ENCODE measurements at regions not wholly inside any gene's neighbourhood (a gene's known extent, or its start where the extent isn't known, plus 50 kb on each side); places are given as distances from the start of the nearest gene placed in this dataset.

DNA sequence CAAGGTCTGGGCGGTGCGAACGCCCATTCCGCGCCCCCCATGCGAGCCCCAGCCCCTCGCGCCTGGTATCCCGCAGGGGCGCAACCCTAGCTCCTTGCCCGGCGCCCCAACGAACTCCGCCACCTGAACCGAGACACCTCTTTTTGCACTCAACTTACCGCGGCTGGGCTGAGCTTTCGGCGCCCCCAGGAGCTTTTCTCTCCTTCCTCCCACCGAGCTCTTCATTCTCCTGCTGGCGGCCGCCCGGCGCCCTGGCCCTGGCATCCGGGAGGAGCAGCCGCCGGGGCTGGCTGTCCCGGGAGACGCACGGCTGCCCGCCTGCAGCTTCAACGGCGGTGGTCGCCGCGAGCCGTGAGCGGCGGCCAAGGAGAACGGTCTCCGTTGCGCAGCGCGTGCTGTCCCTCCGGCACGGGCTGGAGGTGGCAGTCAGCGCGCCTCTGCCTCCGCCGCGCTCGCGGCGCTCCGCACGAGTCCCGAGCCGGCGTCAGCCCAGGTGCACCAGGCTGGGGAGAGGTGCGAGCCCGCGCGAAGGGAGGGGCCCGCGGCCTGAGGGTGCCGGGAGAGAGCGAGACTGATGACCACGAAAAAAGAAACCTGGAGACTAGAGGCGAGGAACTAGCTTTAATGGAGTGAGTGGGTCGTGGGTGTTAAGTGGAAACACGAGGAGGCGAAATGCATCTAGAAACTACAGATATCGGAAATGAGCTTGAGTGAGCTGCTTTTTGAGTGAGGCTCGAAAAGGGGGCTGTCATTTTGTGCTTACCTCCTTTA lies 621.5 kb upstream of the ZNF385D start:
- Histone ChIP-seq H3K23me2 (ENCODE audit: low read depth, low read length) (peaks cover 4% of the 10 kb centered on the region; the same call in 1 of the 2 replicates), H2BK15ac (ENCODE audit: low read length) (no peak overlapping the region), H3K79me2 (ENCODE audit: control insufficient read depth in 1 of 2, insufficient read depth in 2 of 2, low read length in 2 of 2) (no peaks in the 10 kb centered on the region), H3K79me1 (ENCODE audit: low read depth, low read length) (no peaks in the 10 kb centered on the region), H3K36me3 (ENCODE audit: control insufficient read depth in 2 of 4, insufficient read depth in 4 of 4, low read length in 3 of 4) (no peaks in the 10 kb centered on the region), H4K91ac (replicated peaks; ENCODE audit: insufficient read length, low read length) (no peak overlapping the region), H3K4me3 (ENCODE audit: extremely low read depth in 1 of 4, insufficient read depth in 2 of 4, low read depth in 3 of 4, low read length in 4 of 4) (peak overlapping the region; percentile 32 to 64 (median 52)), H2BK120ac (replicated peaks; ENCODE audit: low read depth, low read length) (peak overlapping the region; percentile 21), H3K27ac (ENCODE audit: low read depth, low read length) (no peak overlapping the region), H4K5ac (ENCODE audit: insufficient read length, low read depth, low read length) (no peak overlapping the region), H3K9me3 (ENCODE audit: insufficient read depth in 2 of 2, low read depth in 1 of 2, low read length in 1 of 2) (no peaks in the 10 kb centered on the region), H2BK5ac (ENCODE audit: low read depth, low read length) (peak overlapping the region; percentile 6; the same call in 1 of the 2 replicates), H3K4ac (replicated peaks; ENCODE audit: insufficient read length, low read depth, low read length) (no peak overlapping the region), H3K56ac (replicated peaks; ENCODE audit: insufficient read length, low read depth, low read length) (no peak overlapping the region), H3K23ac (ENCODE audit: insufficient read length) (no peak overlapping the region), H4K20me1 (replicated peaks in 1 of 2; ENCODE audit: control insufficient read depth in 1 of 2, insufficient read depth in 2 of 2, low read length in 2 of 2) (no peaks in the 10 kb centered on the region), H2AFZ (ENCODE audit: low read length) (0 out of 2 replicates have a peak overlapping the region, but pooled peaks have one; percentile 75), H3K9ac (replicated peaks in 1 of 4; ENCODE audit: extremely low read depth in 1 of 4, low read depth in 3 of 4, low read length in 3 of 4) (peak overlapping the region in 1 of 4 experiments; percentile 2; a peak in 2 of 7 replicates), H3K27me3 (replicated peaks in 1 of 4; ENCODE audit: control insufficient read depth in 3 of 4, extremely low read depth in 1 of 4, insufficient read depth in 3 of 4, low read length in 3 of 4) (peaks cover 6 to 35% (median 25%) of the 10 kb centered on the region in 4 experiments), H3K14ac (ENCODE audit: insufficient read length) (no peak overlapping the region), H2AK5ac (ENCODE audit: low read depth, low read length) (no peak overlapping the region), H3K4me2 (ENCODE audit: insufficient read depth in 1 of 2, low read depth in 2 of 2, low read length in 2 of 2) (peak overlapping the region; percentile 86 to 92), H2BK12ac (ENCODE audit: low read depth, low read length) (no peak overlapping the region), H2BK20ac (ENCODE audit: low read length) (no peak overlapping the region), H3K18ac (ENCODE audit: extremely low read depth, low read length) (peak overlapping the region; percentile 56; the same call in 1 of the 2 replicates), H4K8ac (ENCODE audit: extremely low read depth, insufficient read depth, low read length) (no peak overlapping the region), H3K4me1 (replicated peaks in 1 of 4; ENCODE audit: control insufficient read depth in 3 of 4, insufficient read depth in 4 of 4, low read length in 3 of 4) (peaks cover 3 to 8% (median 5%) of the 10 kb centered on the region in 4 experiments; a peak in 4 of 7 replicates)
- 6% methylated on average over 50 of the region's 74 CpGs; no CpG with 5 or more reads in 1 of the 2 experiments for WGBS, 2 experiments (ENCODE audit: extremely low coverage in 1 of 2, insufficient coverage in 1 of 2, insufficient read length in 1 of 2, insufficient replicate concordance in 2 of 2, low coverage in 1 of 2, low lambda C conversion rate in 2 of 2, missing lambda C conversion rate in 1 of 2)
- POLR2A ChIA-PET (ENCODE audit: partially characterized antibody), result interaction anchor here (1.6 kb wide), 1 partner anchor 19 kb away, joined by 4 read pairs; no protein-coding TSS in a partner anchor
- CTCF ChIA-PET (ENCODE audit: partially characterized antibody), result interaction anchor here (0.8 to 1.7 kb wide), 4 partner anchors 58 to 332 kb away, joined by 3 read pairs; no protein-coding TSS in a partner anchor
- peak in 1 of 2 experiments; percentile 68 for DNase-seq (ENCODE audit: low read depth in 1 of 2, low spot score in 2 of 2)
- FAIRE-seq, result no peak
- peak in 1 of 2 experiments; percentile 40; a peak in 1 of 4 replicates for TF ChIP-seq HDAC2 (IDR thresholded peaks at IDR 0.05; ENCODE audit: borderline replicate concordance in 1 of 2, low read depth in 2 of 2, low read length in 2 of 2)
- TF ChIP-seq GABPA (IDR thresholded peaks at IDR 0.05; ENCODE audit: borderline replicate concordance, insufficient read depth, low read length), result no peak
- TF ChIP-seq, protein P1, sequence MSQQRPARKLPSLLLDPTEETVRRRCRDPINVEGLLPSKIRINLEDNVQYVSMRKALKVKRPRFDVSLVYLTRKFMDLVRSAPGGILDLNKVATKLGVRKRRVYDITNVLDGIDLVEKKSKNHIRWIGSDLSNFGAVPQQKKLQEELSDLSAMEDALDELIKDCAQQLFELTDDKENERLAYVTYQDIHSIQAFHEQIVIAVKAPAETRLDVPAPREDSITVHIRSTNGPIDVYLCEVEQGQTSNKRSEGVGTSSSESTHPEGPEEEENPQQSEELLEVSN (IDR thresholded peaks at IDR 0.05), result peak; percentile 90
- peak in 1 of 2 experiments; percentile 49; a peak in 1 of 3 replicates for TF ChIP-seq EP300 (IDR thresholded peaks at IDR 0.05; ENCODE audit: borderline replicate concordance in 1 of 2, low read depth in 2 of 2, low read length in 2 of 2)
- peak; percentile 41; the same call in 1 of the 2 replicates for TF ChIP-seq TBP (IDR thresholded peaks at IDR 0.05; ENCODE audit: low read depth, low read length)
- TF ChIP-seq SUZ12 (IDR thresholded peaks at IDR 0.05; ENCODE audit: low read length), result peak; percentile 59
- peak; percentile 73 for TF ChIP-seq ASH2L (IDR thresholded peaks at IDR 0.05; ENCODE audit: low read length)
- peak; percentile 89 for TF ChIP-seq KDM4A (IDR thresholded peaks at IDR 0.05; ENCODE audit: low read depth, low read length, severe bottlenecking)
- no peak for TF ChIP-seq TEAD4 (IDR thresholded peaks at IDR 0.05; ENCODE audit: low read depth, low read length)
- TF ChIP-seq, protein P2, sequence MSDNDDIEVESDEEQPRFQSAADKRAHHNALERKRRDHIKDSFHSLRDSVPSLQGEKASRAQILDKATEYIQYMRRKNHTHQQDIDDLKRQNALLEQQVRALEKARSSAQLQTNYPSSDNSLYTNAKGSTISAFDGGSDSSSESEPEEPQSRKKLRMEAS (IDR thresholded peaks at IDR 0.05), result peak; percentile 94

All from H1 (cell line).